HFF-Myc (cell line): ENCODE measurements at regions not wholly inside any gene's neighbourhood (a gene's known extent, or its start where the extent isn't known, plus 50 kb on each side); places are given as distances from the start of the nearest gene placed in this dataset.

Source experiments
- DNase-seq: peaks from one replicate; pipeline ENCODE4 v3.0.0-alpha.2; 2011; ENCODE audit warnings: low read depth; ENCODE audit errors: extremely low read depth
- H3K4me3 ChIP-seq: replicated peaks from 2 replicates; pipeline ENCODE4 v1.5.1; 2011; ENCODE audit warnings: low read depth, mild to moderate bottlenecking, control low read depth, low read length
- CTCF ChIP-seq: IDR thresholded peaks from 2 replicates; pipeline ENCODE4 v1.5.1; 2012; ENCODE audit warnings: mild to moderate bottlenecking, low read depth, low read length, control low read depth; ENCODE audit errors: missing control alignments

- TF ChIP-seq CTCF, result no peak
- DNase-seq, result no peak
- H3K4me3 ChIP-seq, result no peak overlapping the region
Observed at GRCh38 chr10:29022513-29022912, 266.4 kb upstream of the LYZL1 start.

GRCh38 chr10:29023678-29024077, 265.2 kb upstream of the LYZL1 start:
- H3K4me3 ChIP-seq, result no peak overlapping the region
- DNase-seq, result no peak
- TF ChIP-seq CTCF, result no peak

GRCh38 chr10:29026065-29026797, 262.6 kb upstream of the LYZL1 start:
- H3K4me3 ChIP-seq, result no peak overlapping the region
- no peak for DNase-seq
- no peak for TF ChIP-seq CTCF

GRCh38 chr10:29026802-29027580, 261.9 kb upstream of the LYZL1 start:
- no peak for TF ChIP-seq CTCF
- H3K4me3 ChIP-seq, result no peak overlapping the region
- no peak for DNase-seq

GRCh38 chr10:29028486-29028885, 260.4 kb upstream of the LYZL1 start:
- DNase-seq, result no peak
- H3K4me3 ChIP-seq, result no peak overlapping the region
- no peak for TF ChIP-seq CTCF

GRCh38 chr10:29030900-29031299, 258.0 kb upstream of the LYZL1 start:
- TF ChIP-seq CTCF, result no peak
- no peak overlapping the region for H3K4me3 ChIP-seq
- DNase-seq, result no peak
